HT1080 (cell line): ENCODE measurements at regions not wholly inside any gene's neighbourhood (a gene's known extent, or its start where the extent isn't known, plus 50 kb on each side); places are given as distances from the start of the nearest gene placed in this dataset.

Experiments used
- DNase-seq: peaks from one replicate; pipeline ENCODE4 v3.0.0-alpha.2; 2015; ENCODE audit warnings: low read depth

DNA sequence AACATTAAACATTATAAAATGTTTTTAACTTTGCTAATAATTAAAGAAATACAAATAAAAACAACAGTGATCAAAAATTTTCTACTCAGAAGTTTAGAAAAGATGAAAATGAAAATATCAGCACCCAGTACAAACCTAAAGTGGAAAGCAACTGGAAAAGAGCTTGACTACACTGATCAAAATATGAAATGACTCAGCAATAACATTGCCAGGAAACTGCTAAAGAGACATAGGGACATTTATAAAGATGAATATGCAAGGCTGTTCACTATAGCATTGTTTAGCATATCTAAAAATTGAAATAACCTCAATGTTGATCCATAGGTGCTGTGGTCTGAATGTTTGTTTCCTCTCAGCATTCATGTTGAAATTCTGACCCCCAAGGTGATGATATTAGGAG is 88.5 kb upstream of the NOCT start:
- no peak for DNase-seq

DNA sequence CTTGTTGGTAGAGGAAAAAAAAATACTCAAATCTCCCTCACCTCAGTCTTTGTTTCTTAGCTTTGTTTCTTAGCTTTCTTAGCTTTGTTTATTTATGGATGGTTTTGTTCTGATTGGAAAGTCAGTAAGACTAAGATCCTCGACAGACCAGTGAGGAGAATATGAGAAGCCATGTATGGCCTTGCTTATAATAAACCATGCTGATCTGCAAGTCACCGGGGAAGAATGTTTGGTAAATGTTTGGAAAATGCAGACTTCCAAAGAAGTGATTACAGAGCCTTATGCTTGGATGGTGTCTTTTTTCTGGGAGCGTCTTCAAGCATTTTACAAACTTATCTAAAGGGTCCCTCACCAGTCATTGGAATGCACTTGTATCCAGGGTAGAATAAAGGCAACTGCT is 90.1 kb upstream of the NOCT start:
- DNase-seq = no peak

DNA sequence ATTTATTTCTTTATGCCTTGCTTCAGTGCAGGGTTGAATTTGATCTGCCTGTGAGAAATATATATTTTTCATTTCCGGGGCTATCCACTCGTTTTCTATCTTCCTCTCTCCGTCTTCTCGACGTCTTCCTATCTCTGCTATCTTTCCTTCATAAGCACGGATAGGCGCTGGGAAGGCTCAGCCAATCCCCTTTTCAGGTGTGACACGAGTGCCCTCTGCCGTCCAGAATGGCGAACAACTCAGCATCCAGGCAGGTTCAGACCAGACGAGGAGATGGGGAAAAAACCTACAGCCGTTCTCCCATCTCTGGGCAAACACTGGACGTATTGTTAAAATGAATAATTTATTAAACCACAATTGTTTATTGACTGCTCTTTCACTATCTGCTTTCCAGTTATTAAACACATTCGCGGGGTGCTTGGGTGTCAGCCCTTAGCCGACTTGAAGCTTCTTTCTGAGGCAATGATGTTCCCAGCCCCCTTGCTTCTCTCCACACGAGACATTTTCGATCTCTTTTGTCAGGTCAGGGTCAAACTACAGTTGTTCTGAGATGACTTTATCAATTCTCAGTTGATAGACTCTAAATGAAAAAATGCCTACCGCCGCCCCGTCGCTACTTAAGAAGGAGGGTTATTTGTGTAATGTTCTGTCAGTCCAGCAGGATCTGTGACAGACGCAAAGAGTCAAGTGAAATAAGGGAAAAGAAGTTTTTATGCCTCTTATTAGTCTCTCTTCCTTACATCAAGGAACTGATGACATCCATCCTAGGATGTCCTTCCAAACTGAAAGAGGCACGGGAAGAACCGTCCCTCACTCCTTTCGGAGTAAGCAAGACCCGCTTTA is 96.3 kb upstream of the NOCT start:
- peak; percentile 73 for DNase-seq

DNA sequence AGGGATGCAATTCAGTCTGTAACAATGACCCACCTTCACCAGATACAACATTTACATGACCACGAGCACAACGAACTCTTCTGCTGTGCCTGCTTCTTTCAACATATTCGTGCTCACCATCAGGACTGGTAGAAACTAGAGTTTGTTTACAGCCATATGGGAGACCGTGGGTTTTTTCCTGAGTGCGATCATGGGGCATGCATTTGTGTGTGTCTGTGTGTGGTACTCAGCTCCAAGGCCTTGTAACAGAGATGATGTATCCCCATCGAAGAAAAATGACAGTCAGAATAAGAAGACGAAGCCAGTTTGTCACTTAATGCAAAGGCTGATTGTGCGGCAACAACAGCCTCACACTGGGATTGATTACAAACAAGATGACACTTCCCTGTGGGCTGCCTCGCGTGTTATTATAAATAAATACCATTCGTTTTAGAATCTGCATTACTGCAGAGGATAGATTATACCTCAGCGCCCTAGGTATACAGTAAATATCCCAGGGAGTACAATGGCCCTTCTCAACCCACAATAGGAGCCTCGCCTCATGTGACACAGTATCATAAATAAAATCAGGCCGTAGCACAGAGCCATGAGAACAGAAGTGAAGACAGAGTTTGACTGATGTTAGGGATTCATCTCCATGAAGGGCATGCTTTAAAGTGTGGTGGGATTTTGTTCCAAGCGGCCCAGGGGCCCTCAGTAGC is 97.3 kb upstream of the NOCT start:
- DNase-seq = no peak

DNA sequence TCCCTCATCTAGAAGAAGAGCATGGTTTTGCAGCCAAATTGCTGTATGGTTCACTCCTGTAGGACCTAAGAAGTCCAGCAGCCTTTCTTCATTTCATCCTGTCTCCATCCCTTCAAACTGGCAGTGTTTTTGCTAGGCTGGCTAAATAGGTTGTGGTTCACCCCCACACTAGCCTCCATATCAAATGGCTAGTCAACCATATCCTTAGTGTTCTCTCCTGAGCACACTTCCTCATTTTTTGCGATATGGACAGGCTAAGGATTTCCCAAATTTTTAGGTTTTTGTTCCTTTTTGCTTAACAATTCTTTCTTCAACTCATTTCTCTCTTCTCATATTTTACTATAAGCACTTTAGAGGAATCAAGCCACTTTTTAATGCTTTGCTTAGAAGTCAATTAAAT is 98.8 kb upstream of the NOCT start:
- no peak for DNase-seq

DNA sequence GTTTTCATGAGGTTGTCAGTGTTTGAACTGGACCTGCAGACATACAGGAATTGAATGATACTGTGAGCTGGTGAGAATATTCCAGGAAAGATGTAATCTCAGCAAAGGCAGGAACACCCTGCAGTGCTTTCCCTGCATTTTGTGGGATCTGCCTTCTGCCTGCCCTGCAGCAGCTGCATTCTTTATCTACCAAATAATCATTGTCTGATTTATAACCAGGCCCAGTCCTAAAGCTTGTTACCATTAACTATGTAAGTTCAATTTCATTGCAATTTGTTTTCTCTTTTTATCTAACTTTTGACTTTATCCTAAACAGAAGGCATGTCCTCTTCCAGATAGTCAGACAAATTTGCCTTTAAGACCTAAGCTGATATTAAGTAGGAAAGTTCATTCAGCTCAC is 99.8 kb upstream of the NOCT start:
- DNase-seq = no peak

DNA sequence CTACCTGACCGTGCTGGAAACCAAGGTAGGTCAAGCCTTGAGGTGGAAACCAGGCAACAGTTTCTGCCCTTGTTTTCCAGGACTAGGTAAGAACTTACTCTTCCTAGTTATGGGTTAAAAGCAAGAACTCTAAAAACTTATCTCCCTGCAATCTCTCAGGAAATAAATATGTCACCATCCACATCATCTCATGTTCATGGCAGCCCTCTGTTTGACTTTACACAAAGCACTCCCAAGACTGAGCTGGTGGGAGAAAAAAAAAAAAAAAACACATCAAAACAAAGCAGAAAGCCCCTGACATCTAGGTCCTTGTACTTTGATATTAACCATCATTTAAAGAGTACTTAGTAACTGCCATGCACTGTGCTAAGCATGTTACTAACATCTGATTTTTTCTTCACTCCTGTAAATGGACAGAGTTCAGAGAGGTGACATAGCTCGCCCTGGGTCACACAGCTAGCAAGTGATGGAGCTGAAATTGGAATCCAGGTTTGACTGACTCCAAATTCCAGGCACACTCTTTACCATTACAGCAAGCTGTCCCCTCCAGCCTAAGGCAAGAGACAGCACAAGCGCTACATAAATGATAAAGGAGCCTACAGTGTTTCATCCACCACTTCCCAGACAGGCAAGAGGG is 102.8 kb upstream of the NOCT start:
- no peak for DNase-seq

DNA sequence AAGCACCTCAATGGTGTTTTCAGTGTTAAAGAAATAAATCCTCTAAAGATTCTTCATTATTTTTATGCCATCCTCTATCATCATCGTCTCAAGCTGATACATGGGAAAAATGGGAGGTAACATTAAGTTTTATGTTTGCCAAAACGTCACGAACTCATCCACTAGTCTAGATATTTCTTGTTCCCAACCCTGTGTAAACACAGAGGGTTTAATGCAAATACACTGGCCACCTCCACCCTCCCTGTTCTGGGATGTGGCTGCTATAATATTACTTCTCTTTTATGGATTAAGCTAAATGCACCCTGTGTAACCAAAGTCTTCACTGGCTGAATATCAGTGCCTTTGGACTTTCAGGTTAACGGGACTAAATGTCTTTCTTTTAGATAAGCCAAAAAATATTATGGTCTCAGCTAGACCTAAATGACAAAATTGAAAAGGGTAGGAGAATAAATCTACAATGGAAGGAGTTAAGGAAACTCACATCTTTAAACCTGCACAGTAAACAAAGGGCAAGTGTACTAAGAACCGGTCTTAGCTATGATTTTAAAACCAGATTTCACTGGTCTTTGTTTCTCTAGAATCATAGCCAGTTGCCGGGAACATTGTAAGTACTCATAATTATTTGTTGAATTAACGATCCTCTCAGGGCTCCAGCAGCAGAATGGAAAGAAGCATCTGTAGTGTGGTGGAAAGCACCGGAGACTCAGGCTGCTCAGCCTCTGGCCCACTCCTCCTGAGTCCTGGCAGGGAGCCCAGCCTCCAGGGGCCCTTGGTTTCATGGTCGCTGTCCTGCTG is 103.5 kb upstream of the NOCT start:
- DNase-seq = no peak

DNA sequence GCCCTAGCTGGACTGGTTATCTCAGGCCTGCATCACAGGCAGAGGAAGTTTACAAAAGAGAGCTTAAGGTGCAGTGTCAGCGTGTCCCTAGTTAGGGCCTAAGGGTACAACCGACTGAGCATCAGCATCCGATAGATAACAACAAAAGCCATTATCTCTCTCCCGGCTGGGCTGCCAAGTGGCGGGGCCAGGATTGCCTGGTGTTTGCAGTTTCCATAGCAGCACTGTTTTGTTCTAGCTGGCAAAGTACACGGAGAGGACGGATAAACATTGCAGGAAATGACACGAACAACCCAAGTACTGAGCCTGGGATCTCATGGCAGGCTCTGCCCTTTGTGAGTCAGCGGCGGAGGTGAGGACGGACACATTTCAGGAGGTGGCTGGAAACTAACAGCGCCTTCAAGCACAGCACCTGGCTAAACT is 104.7 kb upstream of the NOCT start:
- DNase-seq = peak; percentile 86

DNA sequence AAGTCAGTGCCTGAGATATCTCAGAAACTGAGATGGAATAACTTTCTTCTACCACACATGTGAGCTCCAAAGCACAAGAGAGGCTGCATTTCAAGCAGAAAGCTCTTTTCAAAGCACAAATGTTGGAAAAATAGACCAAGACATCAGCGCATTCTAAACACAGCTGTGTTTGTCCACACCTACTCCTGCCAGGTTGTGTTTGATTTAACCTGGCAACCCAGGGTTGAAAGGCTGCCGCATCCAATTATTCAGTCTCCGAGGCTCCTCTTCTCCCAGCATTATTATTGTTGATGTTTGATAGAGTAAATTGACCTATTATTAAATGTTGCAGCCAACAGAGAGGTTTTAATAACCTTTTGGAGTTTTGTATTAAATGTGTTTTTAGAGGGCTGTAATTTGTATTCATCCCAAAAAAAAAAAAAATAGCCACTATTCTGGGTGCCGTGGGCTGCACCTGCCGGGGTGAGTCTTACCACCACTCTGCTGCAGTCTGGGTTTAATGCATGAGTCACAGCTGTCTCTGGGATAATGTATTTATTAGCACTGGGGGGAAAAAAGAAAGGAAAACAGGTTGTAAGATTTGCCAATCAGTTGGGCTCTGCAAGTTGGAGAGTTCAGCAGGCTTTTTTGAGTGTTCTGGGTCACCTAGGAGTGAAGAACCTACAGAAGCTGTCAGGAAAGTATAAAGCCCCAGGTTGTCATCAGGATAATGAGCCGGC is 105.2 kb upstream of the NOCT start:
- peak; percentile 61 for DNase-seq

DNA sequence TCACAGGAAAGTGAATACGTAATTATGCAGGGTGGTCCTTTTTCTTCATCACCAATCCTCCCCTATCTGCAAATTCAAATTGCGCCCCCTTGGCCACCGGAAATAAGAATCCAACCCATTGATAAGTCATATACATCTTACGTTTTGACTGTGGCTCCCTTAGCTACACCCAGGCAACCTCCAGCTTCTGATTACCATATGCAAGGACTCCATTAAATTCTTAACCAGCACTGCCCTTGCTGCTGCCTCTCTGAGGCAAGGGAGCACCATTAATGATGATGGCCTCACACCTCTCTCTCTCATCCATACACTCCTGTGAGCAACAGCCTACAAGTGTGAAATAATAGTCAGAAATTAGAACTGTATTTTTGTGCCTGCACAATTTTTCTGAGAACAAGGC is 106.0 kb upstream of the NOCT start:
- no peak for DNase-seq

DNA sequence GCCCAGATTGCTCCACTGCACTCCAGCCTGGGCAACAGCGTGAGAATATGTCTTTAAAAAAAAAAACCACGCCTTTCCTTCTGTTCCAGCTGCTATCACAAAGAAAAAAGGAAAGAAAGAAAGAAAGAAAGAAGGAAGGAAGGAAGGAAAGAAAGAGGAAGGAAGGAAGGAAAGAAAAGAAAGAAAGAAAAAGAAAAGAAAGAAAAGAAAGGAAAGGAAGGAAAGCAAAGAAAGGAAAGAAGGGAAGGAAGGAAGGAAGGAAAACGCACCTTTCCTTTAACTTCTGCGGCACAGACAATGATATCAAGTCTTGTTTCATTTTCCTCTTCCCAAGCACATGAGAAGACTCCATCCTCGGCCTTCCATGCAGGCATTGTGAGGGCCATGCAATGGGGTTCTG is 107.4 kb upstream of the NOCT start:
- no peak for DNase-seq

DNA sequence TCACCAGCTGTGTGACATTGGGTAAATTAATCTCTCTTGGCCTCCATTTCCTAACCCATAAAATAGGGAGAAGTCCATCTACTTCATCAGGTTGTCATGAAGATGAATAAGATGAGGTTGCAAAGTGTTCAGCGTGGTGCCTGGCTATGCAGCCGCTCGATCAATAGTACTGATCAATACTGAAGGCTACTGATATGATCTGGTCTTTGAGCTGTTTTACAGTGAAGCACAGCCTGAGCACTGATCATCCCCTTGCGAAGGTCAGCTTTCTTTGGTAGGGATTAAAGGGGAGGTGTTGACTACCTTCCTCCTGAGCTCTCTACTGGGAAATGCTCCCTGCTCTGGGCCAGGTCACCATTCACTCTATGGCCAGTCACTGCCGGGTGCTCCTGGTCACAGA is 108.4 kb upstream of the NOCT start:
- DNase-seq = no peak

DNA sequence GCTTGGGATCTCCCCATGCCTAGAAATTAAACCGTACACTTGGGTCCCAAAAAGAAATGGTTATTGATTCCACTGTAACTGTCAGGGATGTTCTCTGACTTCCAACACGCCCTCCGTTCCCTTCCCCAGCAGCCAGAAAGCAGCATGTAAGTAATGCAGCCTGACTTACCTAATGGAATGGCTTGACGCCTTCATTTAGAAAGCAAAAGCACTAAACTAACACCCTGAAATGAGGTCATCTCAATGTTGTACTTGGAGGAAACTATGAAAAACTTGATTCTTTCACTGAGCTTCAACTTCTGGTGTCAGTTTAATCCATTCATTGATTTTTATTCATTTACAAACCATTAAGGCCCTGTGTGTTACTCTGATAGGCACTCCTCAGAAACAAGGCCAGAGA is 110.8 kb upstream of the NOCT start:
- no peak for DNase-seq

DNA sequence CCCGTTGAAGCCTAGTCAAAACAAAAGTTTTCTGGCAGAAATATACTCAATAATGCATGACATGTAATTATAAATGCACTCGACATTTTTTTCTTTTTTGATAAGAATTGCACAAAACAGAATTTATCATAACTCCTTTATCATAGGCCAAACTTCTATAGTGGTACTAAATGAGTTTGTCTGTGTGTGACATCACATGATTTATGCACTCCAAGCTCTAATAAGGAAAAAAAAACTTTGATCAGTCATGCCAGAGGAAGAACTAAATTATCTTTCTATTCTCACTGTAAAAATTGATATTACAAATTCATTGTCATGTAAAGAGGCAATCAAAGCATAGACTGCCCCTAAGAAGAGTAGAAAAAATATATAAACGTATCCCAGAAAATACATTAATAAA is 112.4 kb upstream of the NOCT start:
- DNase-seq = no peak

DNA sequence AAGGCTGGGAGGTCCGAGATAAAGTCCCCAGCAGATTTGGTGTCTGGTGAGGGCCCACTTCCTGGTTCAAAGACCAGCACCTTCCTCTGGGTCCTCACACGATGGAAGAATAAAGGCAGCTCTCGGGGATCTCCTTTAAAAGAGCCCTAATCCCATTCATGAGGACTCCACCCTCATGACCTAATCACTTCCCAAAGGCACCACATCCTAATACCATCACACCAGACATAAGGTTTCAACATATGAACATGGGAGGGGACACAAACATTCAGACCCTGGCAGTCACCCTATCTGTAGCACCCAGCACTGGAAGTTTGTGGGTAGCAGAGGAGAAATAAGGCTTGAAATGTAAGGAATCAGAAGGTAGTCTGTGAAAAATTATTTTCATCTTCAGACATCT is 112.9 kb upstream of the NOCT start:
- no peak for DNase-seq

DNA sequence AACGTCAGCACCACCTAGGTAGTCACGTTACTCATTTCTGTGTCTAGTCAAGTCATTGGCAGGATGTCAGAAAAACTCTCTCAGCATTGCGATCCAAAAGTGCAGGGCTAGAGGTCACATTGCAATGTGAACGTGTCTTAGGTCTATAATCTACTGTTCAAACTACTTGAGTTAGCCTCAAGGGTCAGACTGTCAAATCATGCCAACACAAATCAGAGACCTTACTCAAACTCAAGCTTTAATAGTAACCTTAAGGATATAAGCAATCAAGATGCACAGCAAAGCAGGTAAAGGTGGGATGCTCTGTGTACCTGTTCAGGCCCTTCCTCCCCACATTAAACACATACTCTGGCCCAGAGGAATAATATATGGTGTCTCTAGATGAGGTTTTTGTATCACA is 114.4 kb upstream of the NOCT start:
- DNase-seq = no peak

DNA sequence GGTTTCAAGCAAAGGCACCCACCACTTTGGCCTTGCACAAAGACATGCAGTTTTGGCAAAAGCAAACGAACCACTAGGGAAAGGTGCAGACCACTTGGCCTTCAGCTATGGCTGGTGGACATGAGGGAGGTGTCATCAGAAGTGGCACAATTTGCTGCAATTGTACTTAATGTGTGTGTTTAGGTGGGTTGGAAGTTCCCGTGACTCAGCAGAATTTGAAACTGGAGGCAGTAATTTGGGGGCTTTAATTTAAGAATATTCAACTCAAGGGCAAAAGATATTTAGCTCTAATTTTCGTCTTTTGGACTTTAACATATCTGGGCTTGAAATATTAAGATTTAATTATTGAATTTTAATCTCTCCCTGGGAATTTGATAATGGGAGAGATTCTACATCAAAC is 115.6 kb upstream of the NOCT start:
- DNase-seq = no peak

DNA sequence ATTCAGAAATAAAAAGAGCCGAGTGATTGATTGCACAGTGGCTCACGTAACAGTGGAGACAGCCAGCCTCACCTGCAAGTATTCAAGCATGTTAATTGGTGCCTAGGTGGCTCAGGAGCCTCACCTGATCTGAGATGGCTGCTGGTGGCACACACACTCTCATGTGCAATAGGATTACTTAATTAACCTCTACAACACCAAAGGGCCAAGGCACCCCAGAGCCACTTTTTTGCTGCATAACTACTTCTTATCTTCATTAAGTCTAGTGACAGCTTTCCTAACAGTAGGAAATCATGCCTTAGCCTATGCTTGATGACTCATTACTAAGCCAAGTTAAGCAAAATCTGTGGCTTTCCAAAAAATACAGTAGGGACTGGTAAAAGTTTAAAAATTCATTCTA is 117.3 kb upstream of the NOCT start:
- DNase-seq = peak; percentile 11

DNA sequence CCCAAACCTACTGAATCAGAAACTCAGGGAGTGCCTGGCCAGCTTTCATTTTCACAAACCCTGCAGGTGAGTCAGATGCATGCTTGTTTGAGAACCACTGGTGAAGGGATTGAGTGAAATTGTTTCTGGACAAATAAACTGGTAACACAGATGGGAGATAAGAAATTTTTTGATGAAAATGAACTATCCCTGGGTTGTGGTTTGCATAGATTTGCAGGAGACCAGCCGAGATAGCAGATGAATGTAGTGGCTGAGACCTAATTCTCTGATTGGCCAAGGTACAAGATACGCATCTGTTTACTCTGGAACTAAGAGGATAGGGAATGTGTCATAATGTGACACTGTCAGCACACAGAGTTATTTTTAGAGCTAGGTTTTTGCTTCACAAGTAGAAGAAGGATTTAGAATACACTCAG is 117.8 kb upstream of the NOCT start:
- peak; percentile 70 for DNase-seq

DNA sequence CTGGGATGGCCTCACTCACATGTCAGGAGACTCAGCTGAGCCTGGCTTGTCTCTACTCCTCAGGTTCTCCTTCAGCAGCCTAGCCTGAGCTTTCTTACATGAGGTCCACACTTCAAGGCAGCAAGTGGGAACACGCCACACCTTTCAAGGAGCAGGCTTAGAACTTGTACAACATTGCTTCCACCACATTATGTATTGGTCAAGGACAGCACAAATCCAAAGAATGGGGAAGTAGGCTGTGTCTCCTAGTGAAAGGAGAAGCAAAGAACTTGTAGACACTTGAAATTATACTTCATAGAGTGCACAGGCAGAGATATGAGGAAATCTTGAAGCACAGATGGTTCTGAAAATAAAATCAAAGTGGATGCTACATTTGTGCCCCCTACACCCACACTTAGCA is 120.9 kb upstream of the NOCT start:
- no peak for DNase-seq
